ENCODE measurements at regions not wholly inside any gene's neighbourhood (a gene's known extent, or its start where the extent isn't known, plus 50 kb on each side); places are given as distances from the start of the nearest gene placed in this dataset.

DNA sequence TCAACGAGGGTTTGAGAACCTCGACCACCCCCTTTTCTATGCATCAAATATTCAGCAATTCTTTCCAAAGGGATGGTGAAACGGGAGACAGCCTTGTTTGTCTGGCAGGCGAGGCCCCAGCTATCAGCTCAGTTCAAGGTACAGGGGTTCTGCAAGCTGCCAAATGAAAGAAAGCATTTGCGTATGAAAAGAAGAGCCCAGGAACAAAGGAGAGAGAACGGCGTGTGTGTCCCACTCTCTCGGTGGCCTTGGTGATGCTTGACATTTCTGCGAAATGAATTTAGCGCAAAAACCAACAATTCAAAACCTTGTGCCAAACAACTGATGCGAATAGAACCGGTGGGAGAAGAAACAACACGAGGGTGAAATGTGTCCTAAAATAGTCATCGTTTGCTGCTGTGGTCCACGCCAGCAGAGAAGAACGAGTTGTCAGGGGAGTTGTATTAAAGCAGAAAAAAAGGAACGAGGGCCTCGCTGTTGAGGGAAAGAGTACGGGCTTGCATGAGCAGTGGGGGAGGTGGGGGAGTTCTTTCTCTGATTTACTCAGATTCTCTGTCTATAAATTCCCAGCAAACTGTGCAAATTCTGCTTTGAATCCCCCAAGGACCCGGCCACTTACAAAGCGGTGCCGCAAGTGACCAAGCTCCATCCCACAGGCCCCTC lies 97.7 kb downstream of the TMEM130 start:
- TF ChIP-seq, protein P1, sequence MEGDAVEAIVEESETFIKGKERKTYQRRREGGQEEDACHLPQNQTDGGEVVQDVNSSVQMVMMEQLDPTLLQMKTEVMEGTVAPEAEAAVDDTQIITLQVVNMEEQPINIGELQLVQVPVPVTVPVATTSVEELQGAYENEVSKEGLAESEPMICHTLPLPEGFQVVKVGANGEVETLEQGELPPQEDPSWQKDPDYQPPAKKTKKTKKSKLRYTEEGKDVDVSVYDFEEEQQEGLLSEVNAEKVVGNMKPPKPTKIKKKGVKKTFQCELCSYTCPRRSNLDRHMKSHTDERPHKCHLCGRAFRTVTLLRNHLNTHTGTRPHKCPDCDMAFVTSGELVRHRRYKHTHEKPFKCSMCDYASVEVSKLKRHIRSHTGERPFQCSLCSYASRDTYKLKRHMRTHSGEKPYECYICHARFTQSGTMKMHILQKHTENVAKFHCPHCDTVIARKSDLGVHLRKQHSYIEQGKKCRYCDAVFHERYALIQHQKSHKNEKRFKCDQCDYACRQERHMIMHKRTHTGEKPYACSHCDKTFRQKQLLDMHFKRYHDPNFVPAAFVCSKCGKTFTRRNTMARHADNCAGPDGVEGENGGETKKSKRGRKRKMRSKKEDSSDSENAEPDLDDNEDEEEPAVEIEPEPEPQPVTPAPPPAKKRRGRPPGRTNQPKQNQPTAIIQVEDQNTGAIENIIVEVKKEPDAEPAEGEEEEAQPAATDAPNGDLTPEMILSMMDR (IDR thresholded peaks at IDR 0.05): no peak
- no peak for TF ChIP-seq POLR2A (IDR thresholded peaks at IDR 0.05)
- no peak for TF ChIP-seq EP300 (IDR thresholded peaks at IDR 0.05)

Measured in tibial nerve (tissue), 4 donors.